HEK293 (cell line): ENCODE measurements at regions not wholly inside any gene's neighbourhood (a gene's known extent, or its start where the extent isn't known, plus 50 kb on each side); places are given as distances from the start of the nearest gene placed in this dataset.

Experiments
- CTCF ChIA-PET: fragments of 350-600 bp; formaldehyde crosslinking; extraction: SDS; loops from one replicate; lab custom pipeline; 2021; ENCODE audit warnings: antibody characterized with exemption; lab: Yijun Ruan, JAX
- POLR2A ChIA-PET: fragments of 300-600 bp; formaldehyde crosslinking; extraction: SDS; loops from one replicate; lab custom pipeline; 2020; ENCODE audit warnings: antibody characterized with exemption, inconsistent platforms; lab: Yijun Ruan, JAX
- H3K27ac ChIP-seq: fragments of 200-500 bp; sonication (Bioruptor generic); 2 replicates; pipeline ENCODE4 v1.5.1; 2014; ENCODE audit warnings: low read depth, low read length, control low read depth, inconsistent platforms; ENCODE audit errors: extremely low read depth
- H3K36me3 ChIP-seq, 2 experiments: fragments of 200-500 bp in 1 of 2; sonication (Bioruptor generic) in 1 of 2; 1 replicate in 1 of 2; 2 replicates in 1 of 2; pipeline ENCODE4 v1.5.1; 2014 to 2017; ENCODE audit warnings: inconsistent platforms in 2 of 2, low read length in 2 of 2; ENCODE audit not compliant: control insufficient read depth in 2 of 2, insufficient read depth in 1 of 2
- H3K4me1 ChIP-seq: fragments of 200-500 bp; sonication (Bioruptor generic); 2 replicates; pipeline ENCODE4 v1.5.1; 2014; ENCODE audit warnings: mild to moderate bottlenecking, low read length, inconsistent platforms; ENCODE audit not compliant: control insufficient read depth, insufficient read depth
- H3K4me3 ChIP-seq: 2 replicates; pipeline ENCODE4 v1.5.1; 2011; ENCODE audit warnings: low read depth, mild to moderate bottlenecking, control low read depth, low read length, moderate library complexity
- H3K9me3 ChIP-seq: fragments of 200-500 bp; sonication (Bioruptor generic); 2 replicates; pipeline ENCODE4 v1.5.1; 2014; ENCODE audit warnings: low read depth, low read length, inconsistent platforms; ENCODE audit not compliant: control insufficient read depth, insufficient read depth
- EGR2 ChIP-seq: fragments of 450-650 bp; formaldehyde crosslinking; IDR thresholded peaks from 2 replicates; pipeline ENCODE4 v1.5.1; 2016; ENCODE audit warnings: low read depth, missing biosample characterization, missing genetic modification characterization
- FEZF1 ChIP-seq: fragments of 450-650 bp; formaldehyde crosslinking; IDR thresholded peaks from 2 replicates; pipeline ENCODE4 v1.5.1; 2016; ENCODE audit warnings: missing biosample characterization, missing genetic modification characterization
- KLF10 ChIP-seq: fragments of 450-650 bp; IDR thresholded peaks from 2 replicates; pipeline ENCODE4 v1.5.1; 2018; ENCODE audit warnings: missing biosample characterization, mild to moderate bottlenecking, missing genetic modification characterization
- KLF9 ChIP-seq: fragments of 450-650 bp; formaldehyde crosslinking; IDR thresholded peaks from 2 replicates; pipeline ENCODE4 v1.5.1; 2016; ENCODE audit warnings: missing biosample characterization, missing genetic modification characterization, low read depth
- MZF1 ChIP-seq: fragments of 450-650 bp; formaldehyde crosslinking; IDR thresholded peaks from 2 replicates; pipeline ENCODE4 v1.5.1; 2017; ENCODE audit warnings: missing biosample characterization, missing genetic modification characterization, borderline replicate concordance
- RBAK ChIP-seq: fragments of 450-650 bp; formaldehyde crosslinking; IDR thresholded peaks from 2 replicates; pipeline ENCODE4 v1.5.1; 2016; ENCODE audit warnings: missing biosample characterization, missing genetic modification characterization
- SETDB1 ChIP-seq: IDR thresholded peaks from one replicate; pipeline ENCODE4 v1.6.1; 2017; ENCODE audit warnings: mild to moderate bottlenecking, low read length, moderate library complexity, mixed read lengths; ENCODE audit not compliant: insufficient read length
- SP7 ChIP-seq: fragments of 450-650 bp; formaldehyde crosslinking; IDR thresholded peaks from 2 replicates; pipeline ENCODE4 v1.5.1; 2016; ENCODE audit warnings: missing biosample characterization, missing genetic modification characterization
- ZBTB48 ChIP-seq: fragments of 450-650 bp; formaldehyde crosslinking; IDR thresholded peaks from 2 replicates; pipeline ENCODE4 v1.5.1; 2016; ENCODE audit warnings: missing biosample characterization, missing genetic modification characterization
- ZEB2 ChIP-seq: fragments of 450-650 bp; formaldehyde crosslinking; IDR thresholded peaks from 2 replicates; pipeline ENCODE4 v1.5.1; 2016; ENCODE audit warnings: missing biosample characterization, missing genetic modification characterization
- ZFHX2 ChIP-seq: fragments of 450-650 bp; formaldehyde crosslinking; conservative IDR thresholded peaks from 2 replicates; pipeline ENCODE4 v1.5.1; 2016; ENCODE audit warnings: missing biosample characterization, missing genetic modification characterization
- ZFP3 ChIP-seq: fragments of 450-650 bp; formaldehyde crosslinking; IDR thresholded peaks from 2 replicates; pipeline ENCODE4 v1.5.1; 2016; ENCODE audit warnings: low read depth, missing biosample characterization, missing genetic modification characterization
- ZNF133 ChIP-seq: fragments of 450-650 bp; formaldehyde crosslinking; IDR thresholded peaks from 2 replicates; pipeline ENCODE4 v1.5.1; 2016; ENCODE audit warnings: missing biosample characterization, missing genetic modification characterization
- ZNF23 ChIP-seq: fragments of 450-650 bp; formaldehyde crosslinking; IDR thresholded peaks from 2 replicates; pipeline ENCODE4 v1.5.1; 2016; ENCODE audit warnings: missing biosample characterization, missing genetic modification characterization, borderline replicate concordance
- ZNF311 ChIP-seq: fragments of 450-650 bp; formaldehyde crosslinking; IDR thresholded peaks from 2 replicates; pipeline ENCODE4 v1.5.1; 2017; ENCODE audit warnings: missing biosample characterization, missing genetic modification characterization, borderline replicate concordance
- ZNF530 ChIP-seq: fragments of 450-650 bp; formaldehyde crosslinking; IDR thresholded peaks from 2 replicates; pipeline ENCODE4 v1.5.1; 2016; ENCODE audit warnings: low read depth, missing biosample characterization, missing genetic modification characterization
- ZNF600 ChIP-seq: fragments of 450-650 bp; formaldehyde crosslinking; IDR thresholded peaks from 2 replicates; pipeline ENCODE4 v1.5.1; 2016; ENCODE audit warnings: missing biosample characterization, missing genetic modification characterization
- ZNF692 ChIP-seq: fragments of 450-650 bp; formaldehyde crosslinking; IDR thresholded peaks from 2 replicates; pipeline ENCODE4 v1.5.1; 2016; ENCODE audit warnings: missing biosample characterization, missing genetic modification characterization
- TF ChIP-seq, protein P1 (sequence below): fragments of 450-650 bp; IDR thresholded peaks from 2 replicates; pipeline ENCODE4 v1.5.1; 2018; ENCODE audit warnings: missing biosample characterization, missing genetic modification characterization
- TF ChIP-seq, protein P2 (sequence below): fragments of 450-650 bp; formaldehyde crosslinking; IDR thresholded peaks from 2 replicates; pipeline ENCODE4 v1.5.1; 2016; ENCODE audit warnings: missing biosample characterization, missing genetic modification characterization

DNA sequence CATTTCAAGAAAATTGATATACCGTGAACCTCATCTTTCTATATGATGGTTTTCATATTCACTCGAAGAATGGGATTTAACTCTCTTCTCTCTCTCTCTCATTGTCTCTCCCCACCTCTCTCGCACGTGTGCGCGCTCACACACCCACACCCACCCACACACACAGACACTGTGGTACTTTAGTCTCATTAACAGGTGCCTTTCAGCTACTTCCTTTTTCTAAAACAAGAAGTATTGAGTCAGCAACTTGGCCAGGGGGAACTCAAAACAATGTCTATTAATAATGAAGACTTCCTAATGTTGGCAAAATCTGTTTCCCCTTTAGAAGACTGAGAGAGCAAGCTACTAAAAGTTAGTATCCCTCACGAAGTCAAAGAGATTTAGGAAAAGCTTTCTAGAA, 150.7 kb downstream of the TMCO5A start:
- Histone ChIP-seq H3K36me3 (no peaks in the 10 kb centered on the region), H3K4me1 (no peaks in the 10 kb centered on the region), H3K4me3 (no peak overlapping the region), H3K9me3 (no peaks in the 10 kb centered on the region), H3K27ac (no peak overlapping the region)
- ChIA-PET CTCF (interaction anchor here (0.7 to 0.9 kb wide), 2 partner anchors 13 to 1489 kb away, joined by 3 read pairs; no protein-coding TSS in a partner anchor), POLR2A (no interaction called here)
- TF ChIP-seq ZNF600 (tag by site-specific recombination): no peak
- no peak for TF ChIP-seq SP7 (tag by site-specific recombination)
- peak; percentile 48 for TF ChIP-seq ZFHX2 (tag by site-specific recombination)
- peak; percentile 50; the same call in 1 of the 2 replicates for TF ChIP-seq EGR2 (tag by site-specific recombination)

- no peaks in the 10 kb centered on the region for H3K4me1 ChIP-seq
- H3K4me3 ChIP-seq: no peak overlapping the region
- POLR2A ChIA-PET: no interaction called here
- no peak overlapping the region for H3K27ac ChIP-seq
- 0 out of 2 replicates have a peak, but pooled peaks have one; percentile 48 for TF ChIP-seq ZNF692
- no peak for TF ChIP-seq KLF10 (tag by site-specific recombination)
- TF ChIP-seq, protein P1, sequence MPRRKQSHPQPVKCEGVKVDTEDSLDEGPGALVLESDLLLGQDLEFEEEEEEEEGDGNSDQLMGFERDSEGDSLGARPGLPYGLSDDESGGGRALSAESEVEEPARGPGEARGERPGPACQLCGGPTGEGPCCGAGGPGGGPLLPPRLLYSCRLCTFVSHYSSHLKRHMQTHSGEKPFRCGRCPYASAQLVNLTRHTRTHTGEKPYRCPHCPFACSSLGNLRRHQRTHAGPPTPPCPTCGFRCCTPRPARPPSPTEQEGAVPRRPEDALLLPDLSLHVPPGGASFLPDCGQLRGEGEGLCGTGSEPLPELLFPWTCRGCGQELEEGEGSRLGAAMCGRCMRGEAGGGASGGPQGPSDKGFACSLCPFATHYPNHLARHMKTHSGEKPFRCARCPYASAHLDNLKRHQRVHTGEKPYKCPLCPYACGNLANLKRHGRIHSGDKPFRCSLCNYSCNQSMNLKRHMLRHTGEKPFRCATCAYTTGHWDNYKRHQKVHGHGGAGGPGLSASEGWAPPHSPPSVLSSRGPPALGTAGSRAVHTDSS: peak; percentile 41
- TF ChIP-seq, protein P2, sequence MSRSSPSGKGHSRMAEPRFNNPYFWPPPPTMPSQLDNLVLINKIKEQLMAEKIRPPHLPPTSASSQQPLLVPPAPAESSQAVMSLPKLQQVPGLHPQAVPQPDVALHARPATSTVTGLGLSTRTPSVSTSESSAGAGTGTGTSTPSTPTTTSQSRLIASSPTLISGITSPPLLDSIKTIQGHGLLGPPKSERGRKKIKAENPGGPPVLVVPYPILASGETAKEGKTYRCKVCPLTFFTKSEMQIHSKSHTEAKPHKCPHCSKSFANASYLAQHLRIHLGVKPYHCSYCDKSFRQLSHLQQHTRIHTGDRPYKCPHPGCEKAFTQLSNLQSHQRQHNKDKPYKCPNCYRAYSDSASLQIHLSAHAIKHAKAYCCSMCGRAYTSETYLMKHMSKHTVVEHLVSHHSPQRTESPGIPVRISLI (tag by site-specific recombination): no peak
- 0 out of 2 replicates have a peak, but pooled peaks have one; percentile 18 for TF ChIP-seq FEZF1 (tag by site-specific recombination)
- TF ChIP-seq ZEB2 (tag by site-specific recombination): no peak
- CTCF ChIA-PET: no interaction called here
- no peaks in the 10 kb centered on the region for H3K9me3 ChIP-seq
- H3K36me3 ChIP-seq: no peaks in the 10 kb centered on the region
These were observed 151.6 kb downstream of the TMCO5A start for GRCh38 chr15:38085931-38086568.

DNA sequence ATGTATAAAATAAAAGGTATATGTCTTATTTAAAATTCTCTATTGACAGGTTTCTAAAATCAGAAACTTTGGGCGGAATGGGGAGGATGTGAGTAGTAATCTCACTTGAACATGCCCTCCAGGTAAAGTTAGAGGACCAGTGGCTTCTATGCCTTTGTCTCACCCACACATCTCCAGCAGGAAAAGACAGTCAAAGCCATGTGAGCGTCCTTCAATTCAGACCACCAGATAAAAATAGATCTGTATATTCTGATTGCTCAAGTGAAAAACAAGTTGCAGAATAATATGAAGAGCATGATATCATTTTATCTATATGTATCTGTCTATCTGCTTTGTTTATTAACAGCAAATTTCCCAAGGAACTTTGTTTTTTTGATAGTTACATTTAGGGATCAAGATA, 152.2 kb downstream of the TMCO5A start:
- TF ChIP-seq KLF9 (tag by site-specific recombination): no peak
- TF ChIP-seq ZNF311 (tag by site-specific recombination): no peak
- no peak for TF ChIP-seq SETDB1
- no peak for TF ChIP-seq RBAK (tag by site-specific recombination)
- no peak for TF ChIP-seq ZNF23
- no peak for TF ChIP-seq MZF1 (tag by site-specific recombination)
- TF ChIP-seq ZNF530: no peak
- TF ChIP-seq ZFP3 (tag by site-specific recombination): no peak
- TF ChIP-seq ZBTB48 (tag by site-specific recombination): no peak
- TF ChIP-seq ZNF133: no peak
- CTCF ChIA-PET: no interaction called here
- H3K4me1 ChIP-seq: no peaks in the 10 kb centered on the region
- no peak overlapping the region for H3K27ac ChIP-seq
- H3K4me3 ChIP-seq: no peak overlapping the region
- H3K36me3 ChIP-seq: no peaks in the 10 kb centered on the region
- POLR2A ChIA-PET: no interaction called here
- no peaks in the 10 kb centered on the region for H3K9me3 ChIP-seq
